Thoracic aorta (tissue), 2 donors: ENCODE measurements at regions not wholly inside any gene's neighbourhood (a gene's known extent, or its start where the extent isn't known, plus 50 kb on each side); places are given as distances from the start of the nearest gene placed in this dataset.
"Not testable (repeated sequence)": the region's sequence is repeated elsewhere in the genome, so short reads cannot be mapped to it uniquely, and the experiment has no call there.

Experiments used
- ATAC-seq: fragments of 150-250 bp; one replicate; pipeline ENCODE4 v1.8.0; 2017; ENCODE audit warnings: low read depth; ENCODE audit not compliant: insufficient number of reproducible peaks, low FRiP score
- DNase-seq: peaks from one replicate; pipeline ENCODE4 v3.0.0-alpha.2; 2020; ENCODE audit warnings: low spot score
- H3K27ac ChIP-seq, 2 donors: fragments of 200-600 bp; sonication (generic); 1 replicate in 1 of 2; 2 replicates in 1 of 2; pipeline ENCODE4 v1.5.1; 2016; ENCODE audit warnings: mild to moderate bottlenecking in 2 of 2, moderate library complexity in 2 of 2
- H3K27me3 ChIP-seq: fragments of 200-600 bp; sonication (generic); replicated peaks from 2 replicates; pipeline ENCODE4 v1.6.0; 2016; ENCODE audit warnings: mild to moderate bottlenecking; ENCODE audit not compliant: insufficient read depth
- H3K36me3 ChIP-seq: fragments of 200-600 bp; sonication (generic); one replicate; pipeline ENCODE4 v1.5.1; 2016
- H3K4me1 ChIP-seq, 2 donors: fragments of 200-600 bp; sonication (generic); 1 replicate in 1 of 2; 2 replicates in 1 of 2; pipeline versions ENCODE4 v1.5.1 to v1.6.0; 2016; ENCODE audit warnings: low read depth in 2 of 2, mild to moderate bottlenecking in 1 of 2; ENCODE audit not compliant: control insufficient read depth in 1 of 2
- H3K4me3 ChIP-seq: fragments of 200-600 bp; sonication (generic); 2 replicates; pipeline ENCODE4 v1.5.1; 2016; ENCODE audit warnings: mild to moderate bottlenecking
- H3K9me3 ChIP-seq: fragments of 200-600 bp; sonication (generic); 2 replicates; pipeline ENCODE4 v1.5.1; 2016
- TF ChIP-seq, protein P1 (sequence below): fragments of 200-600 bp; sonication (generic); IDR thresholded peaks from one replicate; pipeline ENCODE4 v1.5.1; 2019; ENCODE audit warnings: antibody characterized with exemption

DNA sequence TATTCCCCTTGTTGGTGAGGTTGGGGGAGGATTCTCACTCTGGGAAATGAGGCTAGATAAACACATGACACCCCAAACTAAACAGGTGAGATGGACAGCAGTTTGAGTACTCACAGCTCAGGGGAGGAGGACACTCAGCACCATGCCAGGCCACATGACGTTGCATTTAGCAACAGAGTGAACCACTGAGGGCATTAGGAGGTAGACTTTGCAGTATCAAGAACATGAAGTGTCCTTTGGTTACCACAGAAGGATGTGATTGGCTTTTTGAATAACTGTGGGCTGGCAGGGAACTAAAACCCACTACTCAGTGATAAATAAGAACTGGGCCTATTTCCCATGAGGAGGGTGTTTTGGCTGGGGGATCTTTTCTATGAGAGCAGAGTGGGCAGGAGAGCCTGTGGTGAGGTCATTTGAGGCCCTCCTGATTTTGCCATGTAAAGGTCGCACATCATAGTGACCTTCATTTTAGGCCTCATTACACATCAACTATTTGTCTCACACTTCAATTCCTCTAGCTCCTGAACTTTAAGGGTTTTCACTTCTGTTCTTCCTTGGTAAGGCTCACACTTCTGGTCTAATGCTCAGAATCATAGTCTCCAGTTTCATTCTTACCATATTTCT lies 89.8 kb upstream of the PRKD1 start:
- no peak overlapping the region for H3K4me3 ChIP-seq
- H3K4me1 ChIP-seq, result no peaks in the 10 kb centered on the region
- H3K27me3 ChIP-seq, result no peaks in the 10 kb centered on the region
- no peak overlapping the region for H3K27ac ChIP-seq
- H3K9me3 ChIP-seq, result no peaks in the 10 kb centered on the region
- ATAC-seq, result no peak
- TF ChIP-seq, protein P1, sequence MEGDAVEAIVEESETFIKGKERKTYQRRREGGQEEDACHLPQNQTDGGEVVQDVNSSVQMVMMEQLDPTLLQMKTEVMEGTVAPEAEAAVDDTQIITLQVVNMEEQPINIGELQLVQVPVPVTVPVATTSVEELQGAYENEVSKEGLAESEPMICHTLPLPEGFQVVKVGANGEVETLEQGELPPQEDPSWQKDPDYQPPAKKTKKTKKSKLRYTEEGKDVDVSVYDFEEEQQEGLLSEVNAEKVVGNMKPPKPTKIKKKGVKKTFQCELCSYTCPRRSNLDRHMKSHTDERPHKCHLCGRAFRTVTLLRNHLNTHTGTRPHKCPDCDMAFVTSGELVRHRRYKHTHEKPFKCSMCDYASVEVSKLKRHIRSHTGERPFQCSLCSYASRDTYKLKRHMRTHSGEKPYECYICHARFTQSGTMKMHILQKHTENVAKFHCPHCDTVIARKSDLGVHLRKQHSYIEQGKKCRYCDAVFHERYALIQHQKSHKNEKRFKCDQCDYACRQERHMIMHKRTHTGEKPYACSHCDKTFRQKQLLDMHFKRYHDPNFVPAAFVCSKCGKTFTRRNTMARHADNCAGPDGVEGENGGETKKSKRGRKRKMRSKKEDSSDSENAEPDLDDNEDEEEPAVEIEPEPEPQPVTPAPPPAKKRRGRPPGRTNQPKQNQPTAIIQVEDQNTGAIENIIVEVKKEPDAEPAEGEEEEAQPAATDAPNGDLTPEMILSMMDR, result no peak
- no peak for DNase-seq
- no peaks in the 10 kb centered on the region for H3K36me3 ChIP-seq

DNA sequence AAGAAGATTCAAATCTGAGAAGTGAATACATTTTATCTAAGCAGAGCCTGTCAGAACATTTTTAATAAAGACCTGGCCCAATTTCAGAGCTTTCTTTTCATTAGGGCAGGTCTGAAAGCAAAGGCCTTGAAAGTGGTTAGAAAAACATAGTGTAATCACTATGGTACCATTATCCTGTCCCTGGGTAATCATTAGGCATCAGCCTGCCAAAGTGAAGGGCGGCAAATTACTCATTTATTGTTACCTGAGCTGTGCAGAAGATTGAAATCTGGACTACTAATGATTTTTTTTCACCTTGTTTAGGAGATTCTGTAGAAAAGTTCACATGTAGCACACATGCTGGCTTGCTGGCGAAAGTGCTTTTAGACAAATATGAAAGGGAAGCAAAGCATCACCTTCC lies 92.6 kb upstream of the PRKD1 start:
- H3K36me3 ChIP-seq, result no peaks in the 10 kb centered on the region
- H3K27me3 ChIP-seq, result no peaks in the 10 kb centered on the region
- no peak for ATAC-seq
- TF ChIP-seq, protein P1, result no peak
- no peak overlapping the region for H3K4me3 ChIP-seq
- no peaks in the 10 kb centered on the region for H3K4me1 ChIP-seq
- no peaks in the 10 kb centered on the region for H3K9me3 ChIP-seq
- DNase-seq, result no peak
- H3K27ac ChIP-seq, result no peak overlapping the region

DNA sequence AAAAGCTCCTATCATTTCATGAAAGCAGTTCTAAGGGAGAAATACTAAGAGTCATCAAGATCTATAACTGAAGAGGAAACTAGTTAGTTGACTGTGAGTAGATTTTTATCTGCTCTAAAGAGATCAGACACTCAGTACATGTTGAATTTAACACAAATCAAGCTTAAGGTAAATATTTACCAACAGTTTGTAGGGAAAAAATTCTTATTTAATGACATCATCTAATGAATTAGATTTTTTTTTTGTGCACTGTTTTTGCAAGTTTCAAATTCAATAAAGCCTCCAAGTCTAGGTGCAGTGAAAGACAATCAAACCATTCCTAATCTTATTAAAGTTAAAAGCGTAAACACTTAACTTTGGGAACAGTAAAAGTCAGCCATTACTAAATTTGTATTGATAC lies 93.0 kb upstream of the PRKD1 start:
- Histone ChIP-seq H3K36me3 (no peaks in the 10 kb centered on the region), H3K27ac (no peak overlapping the region), H3K4me1 (no peaks in the 10 kb centered on the region), H3K9me3 (no peaks in the 10 kb centered on the region), H3K4me3 (no peak overlapping the region), H3K27me3 (no peaks in the 10 kb centered on the region)
- TF ChIP-seq, protein P1, result no peak
- no peak for ATAC-seq
- DNase-seq, result no peak

DNA sequence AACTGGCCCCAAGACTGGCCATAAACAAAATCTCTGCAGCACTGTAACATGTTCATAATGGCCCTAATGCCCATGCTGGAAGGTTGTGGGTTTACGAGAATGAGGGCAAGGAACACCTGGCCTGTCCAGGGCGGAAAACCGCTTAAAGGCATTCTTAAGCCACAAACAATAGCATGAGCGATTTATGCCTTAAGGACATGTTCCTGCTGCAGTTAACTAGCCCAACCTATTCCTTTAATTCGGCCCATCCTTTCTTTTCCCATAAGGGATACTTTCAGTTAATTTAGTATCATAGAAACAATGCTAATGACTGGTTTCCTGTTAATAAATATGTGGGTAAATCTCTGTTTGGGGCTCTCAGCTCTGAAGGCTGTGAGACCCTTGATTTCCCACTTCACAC lies 95.7 kb upstream of the PRKD1 start:
- not testable (repeated sequence) for H3K4me1 ChIP-seq, ATAC-seq, H3K36me3 ChIP-seq, H3K27ac ChIP-seq, DNase-seq, H3K9me3 ChIP-seq, H3K4me3 ChIP-seq, H3K27me3 ChIP-seq

DNA sequence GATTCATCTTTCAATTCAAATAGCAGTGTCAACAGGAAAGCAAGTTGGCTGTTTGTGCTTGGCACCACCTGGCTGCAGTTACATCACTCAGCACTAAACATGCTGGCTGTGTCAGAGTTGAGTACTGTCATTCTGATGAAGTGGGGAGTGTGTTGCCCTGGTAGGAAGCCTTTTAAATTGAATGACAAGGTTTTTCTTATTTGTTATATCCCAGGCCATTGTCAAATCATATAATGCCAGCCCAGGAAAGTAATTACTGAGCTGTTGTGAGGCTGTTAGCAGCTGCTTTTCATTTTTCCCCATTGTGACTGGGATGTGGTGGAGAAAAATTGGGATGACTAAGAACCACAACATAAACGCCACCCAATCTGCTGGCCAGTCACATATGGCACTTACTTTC lies 106.5 kb upstream of the PRKD1 start:
- Histone ChIP-seq H3K9me3 (peaks cover 11% of the 10 kb centered on the region), H3K27ac (no peak overlapping the region), H3K36me3 (no peaks in the 10 kb centered on the region), H3K27me3 (no peaks in the 10 kb centered on the region), H3K4me3 (no peak overlapping the region), H3K4me1 (no peaks in the 10 kb centered on the region)
- DNase-seq (no peak), ATAC-seq (no peak)
- TF ChIP-seq, protein P1, result no peak

DNA sequence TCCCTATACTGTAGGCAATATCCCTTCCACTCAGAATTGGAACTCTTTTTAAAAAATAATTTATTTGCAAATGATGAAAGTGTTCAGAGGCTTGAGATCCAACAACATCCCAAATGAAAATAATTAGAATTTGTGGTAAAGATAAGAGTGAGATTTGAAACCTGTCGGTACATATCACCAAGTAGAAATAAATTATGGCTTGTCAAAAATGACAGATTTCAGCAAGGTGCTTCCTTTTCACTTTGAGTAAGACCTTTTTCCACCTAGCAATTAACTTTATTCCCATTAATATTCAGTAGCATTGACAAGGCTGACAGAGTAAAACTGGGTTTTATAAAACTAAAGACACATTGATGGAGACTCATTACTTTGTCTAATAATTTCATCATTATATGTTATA lies 107.7 kb upstream of the PRKD1 start:
- TF ChIP-seq, protein P1, result no peak
- Histone ChIP-seq H3K9me3 (peaks cover 3% of the 10 kb centered on the region), H3K27me3 (no peaks in the 10 kb centered on the region), H3K4me1 (no peaks in the 10 kb centered on the region), H3K4me3 (no peak overlapping the region), H3K27ac (no peak overlapping the region), H3K36me3 (no peaks in the 10 kb centered on the region)
- DNase-seq (no peak), ATAC-seq (no peak)
